ENCODE measurements at regions not wholly inside any gene's neighbourhood (a gene's known extent, or its start where the extent isn't known, plus 50 kb on each side); places are given as distances from the start of the nearest gene placed in this dataset.

DNA sequence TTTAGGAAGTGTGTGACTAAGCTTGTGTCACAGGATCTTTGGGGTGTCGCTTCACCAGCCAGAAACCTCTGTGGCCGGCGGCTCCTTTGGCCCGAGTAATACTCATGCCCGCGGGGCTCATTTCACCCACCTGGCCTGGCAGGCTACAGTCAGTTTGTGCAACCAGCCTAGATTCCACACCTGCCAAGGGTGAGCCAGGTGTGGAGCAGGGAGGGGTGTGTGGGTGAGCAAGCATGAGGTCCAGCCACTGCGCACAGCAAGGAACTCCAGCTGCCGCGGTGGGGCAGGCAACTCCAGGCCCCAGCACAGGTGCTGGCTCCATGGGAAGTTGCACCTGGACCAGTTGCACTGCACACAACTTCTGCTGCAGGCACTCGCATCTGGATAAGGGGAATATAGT lies 462.3 kb upstream of the LRFN5 start:
- intact Hi-C loops (cut with DNase I; ENCODE audit: low total_unique reads), result no loop called here
- DNase-seq (ENCODE audit: low spot score in 2 of 2), result no peak
- 90 to 98% methylated on average over 8 to 10 of the region's 10 CpGs for WGBS, 2 donors
- TF ChIP-seq, protein P1, sequence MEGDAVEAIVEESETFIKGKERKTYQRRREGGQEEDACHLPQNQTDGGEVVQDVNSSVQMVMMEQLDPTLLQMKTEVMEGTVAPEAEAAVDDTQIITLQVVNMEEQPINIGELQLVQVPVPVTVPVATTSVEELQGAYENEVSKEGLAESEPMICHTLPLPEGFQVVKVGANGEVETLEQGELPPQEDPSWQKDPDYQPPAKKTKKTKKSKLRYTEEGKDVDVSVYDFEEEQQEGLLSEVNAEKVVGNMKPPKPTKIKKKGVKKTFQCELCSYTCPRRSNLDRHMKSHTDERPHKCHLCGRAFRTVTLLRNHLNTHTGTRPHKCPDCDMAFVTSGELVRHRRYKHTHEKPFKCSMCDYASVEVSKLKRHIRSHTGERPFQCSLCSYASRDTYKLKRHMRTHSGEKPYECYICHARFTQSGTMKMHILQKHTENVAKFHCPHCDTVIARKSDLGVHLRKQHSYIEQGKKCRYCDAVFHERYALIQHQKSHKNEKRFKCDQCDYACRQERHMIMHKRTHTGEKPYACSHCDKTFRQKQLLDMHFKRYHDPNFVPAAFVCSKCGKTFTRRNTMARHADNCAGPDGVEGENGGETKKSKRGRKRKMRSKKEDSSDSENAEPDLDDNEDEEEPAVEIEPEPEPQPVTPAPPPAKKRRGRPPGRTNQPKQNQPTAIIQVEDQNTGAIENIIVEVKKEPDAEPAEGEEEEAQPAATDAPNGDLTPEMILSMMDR (IDR thresholded peaks at IDR 0.05), result no peak
- TF ChIP-seq POLR2A (IDR thresholded peaks at IDR 0.05), result no peak
- no peak overlapping the region for H3K4me3 ChIP-seq (ENCODE audit: low read depth, poor library complexity, severe bottlenecking)

GRCh38 chr14:41137741-41138140 lies 468.9 kb upstream of the LRFN5 start:
- TF ChIP-seq, protein P1 (IDR thresholded peaks at IDR 0.05), result no peak
- TF ChIP-seq POLR2A (IDR thresholded peaks at IDR 0.05), result no peak
- no peak for DNase-seq (ENCODE audit: low spot score in 2 of 2)
- WGBS, 2 donors, result 58 to 73% methylated on average over 2 of the region's 2 CpGs
- H3K4me3 ChIP-seq (ENCODE audit: low read depth, poor library complexity, severe bottlenecking), result no peak overlapping the region
- intact Hi-C loops (cut with DNase I; ENCODE audit: low total_unique reads), result no loop called here

DNA sequence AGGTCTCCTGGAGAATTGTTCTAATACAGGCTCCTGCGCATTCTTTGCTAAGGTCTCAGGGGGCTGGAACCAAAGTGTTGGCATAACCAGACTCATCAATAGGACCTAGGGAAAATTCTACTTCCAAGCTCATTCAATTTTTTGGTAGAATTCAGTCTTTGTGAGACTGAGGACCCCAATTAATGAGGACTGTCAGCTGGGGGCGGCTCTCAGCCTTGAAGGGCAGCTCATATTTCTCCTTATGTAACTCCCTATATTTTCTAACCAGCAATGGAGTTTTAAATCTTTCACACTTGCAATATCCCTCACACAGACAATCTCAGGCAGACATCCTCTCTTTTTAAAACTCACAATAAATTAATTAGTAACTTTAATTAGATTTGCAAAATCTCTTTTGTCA lies 476.4 kb upstream of the LRFN5 start:
- H3K4me3 ChIP-seq (ENCODE audit: low read depth, poor library complexity, severe bottlenecking), result no peak overlapping the region
- intact Hi-C loops (cut with DNase I; ENCODE audit: low total_unique reads), result no loop called here
- no peak for TF ChIP-seq POLR2A (IDR thresholded peaks at IDR 0.05)
- TF ChIP-seq, protein P1 (IDR thresholded peaks at IDR 0.05), result no peak
- no peak for DNase-seq (ENCODE audit: low spot score in 2 of 2)
- WGBS, 2 donors, result 78 to 85% methylated on average over 2 of the region's 2 CpGs

DNA sequence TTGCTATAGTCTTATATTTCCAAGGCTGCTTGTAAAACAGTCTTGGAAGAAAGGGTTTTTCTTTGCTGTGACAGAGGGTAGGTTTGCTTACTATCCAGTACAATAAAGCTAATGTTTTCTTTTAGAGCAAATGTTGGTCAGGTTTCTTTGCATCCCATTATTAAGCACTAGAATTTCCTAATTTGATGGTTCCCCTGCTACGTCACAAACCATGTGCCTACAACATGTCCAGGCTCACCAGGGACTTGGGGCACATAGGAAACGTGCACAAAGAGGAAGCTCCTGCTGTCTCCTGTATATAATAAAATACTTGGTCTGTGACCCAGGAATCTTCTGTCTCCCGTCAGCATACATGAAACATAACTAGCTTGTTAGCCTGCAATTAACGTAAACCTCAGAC lies 486.3 kb upstream of the LRFN5 start:
- intact Hi-C loops (cut with DNase I; ENCODE audit: low total_unique reads), result no loop called here
- H3K4me3 ChIP-seq (ENCODE audit: low read depth, poor library complexity, severe bottlenecking), result no peak overlapping the region
- DNase-seq (ENCODE audit: low spot score in 2 of 2), result no peak
- 42 to 54% methylated on average over 4 of the region's 4 CpGs for WGBS, 2 donors
- TF ChIP-seq, protein P1 (IDR thresholded peaks at IDR 0.05), result no peak
- no peak for TF ChIP-seq POLR2A (IDR thresholded peaks at IDR 0.05)

- intact Hi-C loops (cut with DNase I; ENCODE audit: low total_unique reads), result no loop called here
- TF ChIP-seq, protein P1 (IDR thresholded peaks at IDR 0.05), result no peak
- no peak for TF ChIP-seq POLR2A (IDR thresholded peaks at IDR 0.05)
- DNase-seq (ENCODE audit: low spot score in 2 of 2), result no peak
- 79 to 81% methylated on average over 4 of the region's 4 CpGs for WGBS, 2 donors
- H3K4me3 ChIP-seq (ENCODE audit: low read depth, poor library complexity, severe bottlenecking), result no peak overlapping the region
Measured at GRCh38 chr14:41096131-41096530, 510.5 kb upstream of the LRFN5 start.

GRCh38 chr14:41087056-41087455 lies 519.6 kb upstream of the LRFN5 start:
- intact Hi-C loops (cut with DNase I; ENCODE audit: low total_unique reads), result no loop called here
- TF ChIP-seq, protein P1 (IDR thresholded peaks at IDR 0.05), result no peak
- no peak for TF ChIP-seq POLR2A (IDR thresholded peaks at IDR 0.05)
- H3K4me3 ChIP-seq (ENCODE audit: low read depth, poor library complexity, severe bottlenecking), result no peak overlapping the region
- DNase-seq (ENCODE audit: low spot score in 2 of 2), result no peak
- WGBS, 2 donors, result 84 to 90% methylated on average over 3 of the region's 3 CpGs
